ENCODE measurements at regions not wholly inside any gene's neighbourhood (a gene's known extent, or its start where the extent isn't known, plus 50 kb on each side); places are given as distances from the start of the nearest gene placed in this dataset.

DNA sequence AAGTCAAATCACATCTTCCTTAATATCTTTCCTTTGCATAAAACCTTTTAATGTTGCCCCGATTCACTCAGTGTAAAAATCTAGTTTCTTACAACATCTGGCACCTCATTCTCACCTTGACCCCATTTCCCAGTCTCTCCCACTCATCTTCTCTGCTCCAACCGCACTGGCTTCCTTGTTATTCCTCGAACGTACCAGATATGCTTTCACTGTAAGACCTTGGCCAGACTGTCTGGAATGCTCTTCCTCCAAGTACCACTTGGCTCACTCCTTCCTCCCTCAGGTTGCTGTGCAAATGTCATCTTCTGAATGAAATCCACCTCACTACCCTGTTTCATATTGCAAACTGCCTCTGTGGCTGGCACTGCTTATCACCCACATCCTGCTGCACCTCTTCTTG is 433.6 kb downstream of the HAPSTR1 start:
- no peak for DNase-seq (ENCODE audit: low spot score)

DNA sequence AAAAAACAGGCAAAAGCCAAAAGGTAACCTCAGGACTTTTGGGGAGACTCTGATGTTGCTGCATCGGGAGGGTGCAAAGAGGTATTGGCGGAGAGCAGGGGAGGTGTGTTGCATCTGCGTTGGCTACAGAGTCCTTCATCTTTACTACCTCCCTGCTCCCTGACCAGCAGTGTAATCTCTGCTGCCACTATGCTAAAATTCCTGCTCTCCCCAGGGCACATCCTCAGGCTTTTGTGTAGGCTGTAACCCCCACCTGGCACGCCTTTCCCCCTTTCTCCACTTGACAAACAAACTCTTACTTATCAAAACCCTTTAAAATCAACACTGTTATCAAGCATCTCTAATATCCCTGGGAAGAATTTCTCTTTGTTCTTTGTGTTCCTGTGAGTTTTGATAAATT is 435.3 kb downstream of the HAPSTR1 start:
- no peak for DNase-seq (ENCODE audit: low spot score)

DNA sequence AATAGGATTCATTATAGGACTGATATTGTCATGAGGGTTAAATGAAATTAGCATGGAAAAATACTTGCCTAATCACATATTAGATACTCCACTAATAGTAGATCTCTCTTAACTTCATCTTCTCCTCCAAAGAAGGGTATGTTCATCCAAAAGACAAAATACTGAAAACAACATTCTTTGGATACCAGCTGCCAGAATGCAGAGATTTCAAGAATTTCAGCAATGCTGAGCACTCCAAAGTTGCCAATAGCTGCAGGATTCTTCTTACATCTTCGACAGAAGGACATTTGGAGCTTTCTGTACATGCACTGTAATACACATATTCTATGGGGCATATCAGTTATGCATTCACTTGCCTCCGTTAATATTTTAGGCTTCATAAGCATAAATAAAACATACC is 436.5 kb downstream of the HAPSTR1 start:
- no peak for DNase-seq (ENCODE audit: low spot score)

DNA sequence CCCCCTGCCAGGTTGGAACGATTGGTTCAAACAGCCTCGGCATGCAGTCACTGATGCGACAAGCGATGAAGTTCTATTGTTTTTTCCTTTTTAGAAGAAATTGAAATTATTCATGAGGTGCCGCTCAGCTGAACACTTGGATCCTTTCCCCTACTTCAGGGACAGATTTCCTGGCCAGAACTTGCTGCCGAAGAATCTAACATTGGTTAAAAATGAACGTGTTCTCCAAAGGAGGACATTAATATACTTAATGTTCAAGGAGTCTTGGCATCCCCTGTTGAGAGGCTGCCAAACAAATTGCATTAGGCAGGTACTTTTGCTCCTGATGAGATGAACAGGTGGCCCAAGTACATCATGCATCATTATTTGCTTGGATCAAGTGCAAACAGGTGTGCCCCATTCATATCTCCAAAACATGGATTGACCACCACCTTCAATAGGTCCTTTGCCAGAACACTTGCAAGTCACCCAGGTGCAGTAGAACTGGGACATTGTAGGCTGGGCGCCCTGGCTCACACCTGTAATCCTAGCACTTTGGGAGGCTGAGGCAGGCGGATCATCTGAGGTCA is 437.2 kb downstream of the HAPSTR1 start:
- no peak for DNase-seq (ENCODE audit: low spot score)

DNA sequence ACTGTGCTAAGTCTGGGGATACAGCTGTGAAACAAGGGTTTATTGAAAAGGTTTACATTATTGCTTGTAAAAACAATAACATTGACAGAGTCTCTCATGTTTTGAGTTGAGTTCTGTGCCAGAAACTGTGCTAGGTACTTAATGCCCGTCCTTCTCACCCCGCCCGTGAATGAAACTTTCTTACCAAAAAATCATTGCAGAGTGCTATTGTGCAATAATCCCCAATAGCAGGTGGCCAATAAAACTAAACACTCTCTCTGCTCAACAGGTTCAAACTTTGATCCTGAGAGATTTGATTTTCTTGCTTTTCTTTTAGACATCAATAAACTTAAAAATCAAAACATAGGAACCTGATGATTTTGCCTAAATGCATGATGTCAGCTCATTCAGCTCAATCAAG is 441.6 kb downstream of the HAPSTR1 start:
- DNase-seq (ENCODE audit: low spot score) = no peak

DNA sequence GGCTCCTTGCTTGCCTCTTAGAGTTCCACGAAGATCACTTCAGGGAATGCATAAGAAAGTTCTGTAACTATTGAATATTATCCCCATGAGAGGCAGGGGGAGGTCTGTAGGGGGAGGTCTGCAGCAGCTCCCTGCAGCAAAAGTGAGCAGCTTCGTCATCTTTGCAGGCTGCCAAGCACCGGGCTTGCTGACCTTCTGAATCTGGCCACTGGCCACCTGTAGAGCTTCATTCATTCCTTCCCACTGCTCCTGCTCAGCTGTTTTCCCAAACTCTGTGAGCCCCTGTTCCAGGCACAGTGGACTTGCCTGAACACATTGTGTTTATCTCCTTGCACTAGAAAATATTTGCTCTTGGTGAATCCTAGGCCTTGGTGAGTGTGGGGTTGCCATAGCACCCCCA is 443.3 kb downstream of the HAPSTR1 start:
- no peak for DNase-seq (ENCODE audit: low spot score)

DNA sequence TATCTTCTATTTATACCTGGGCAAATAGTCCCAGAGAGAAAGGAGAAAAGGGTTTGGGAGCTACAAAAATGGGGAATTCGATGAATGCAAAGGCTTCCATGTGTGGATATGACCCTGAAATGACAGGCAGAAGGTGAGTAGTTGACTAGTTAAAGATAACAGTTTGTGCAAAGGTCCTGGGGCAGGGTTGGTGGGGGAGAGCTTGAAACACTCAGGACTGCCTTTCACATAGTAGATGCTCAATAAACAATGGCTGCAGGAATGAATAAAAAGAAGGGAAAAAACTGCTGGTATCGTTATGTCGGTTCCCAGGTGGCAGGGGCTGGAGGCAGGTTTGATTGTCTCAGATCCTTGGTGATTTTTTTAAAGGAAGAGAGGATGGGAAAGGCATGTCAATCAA is 445.5 kb downstream of the HAPSTR1 start:
- DNase-seq (ENCODE audit: low spot score) = no peak

DNA sequence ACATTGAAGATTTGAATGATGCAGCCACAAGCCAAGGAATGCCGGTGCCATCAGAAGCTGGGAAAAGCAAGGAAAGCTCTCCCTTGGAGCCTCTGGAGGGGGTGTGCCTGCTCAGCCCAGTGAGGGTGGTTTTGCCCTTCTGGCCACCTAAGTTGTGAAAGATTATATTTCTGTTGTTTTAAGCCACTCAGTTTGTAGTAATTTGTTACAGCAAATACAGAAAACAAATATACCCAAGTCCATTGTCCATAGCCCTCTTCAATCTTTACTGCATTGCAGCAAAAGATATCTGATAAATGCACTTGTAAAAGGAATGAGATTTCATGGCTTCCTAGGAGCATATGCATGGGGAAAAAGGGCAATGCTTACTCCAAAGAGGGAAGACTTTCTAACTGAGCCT is 447.9 kb downstream of the HAPSTR1 start:
- no peak for DNase-seq (ENCODE audit: low spot score)

DNA sequence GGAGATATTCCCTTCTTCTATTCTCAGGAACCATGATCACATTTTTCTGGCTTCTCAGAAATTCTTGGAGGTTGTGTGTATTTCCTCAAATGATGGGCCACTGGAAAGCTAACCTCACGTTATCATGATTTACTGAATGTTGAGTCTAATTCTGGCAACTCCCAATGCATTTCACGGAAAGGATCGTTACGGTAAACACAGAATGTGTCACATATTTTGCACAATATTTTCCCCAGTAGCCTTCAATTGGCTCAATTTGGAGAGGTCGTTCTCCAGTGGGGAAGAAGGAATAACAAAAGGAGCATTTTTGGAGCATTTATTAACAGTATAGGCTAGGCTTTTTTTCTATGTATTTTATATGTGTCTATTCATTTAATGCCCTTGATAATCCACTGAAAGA is 450.3 kb downstream of the HAPSTR1 start:
- no peak for DNase-seq (ENCODE audit: low spot score)

DNA sequence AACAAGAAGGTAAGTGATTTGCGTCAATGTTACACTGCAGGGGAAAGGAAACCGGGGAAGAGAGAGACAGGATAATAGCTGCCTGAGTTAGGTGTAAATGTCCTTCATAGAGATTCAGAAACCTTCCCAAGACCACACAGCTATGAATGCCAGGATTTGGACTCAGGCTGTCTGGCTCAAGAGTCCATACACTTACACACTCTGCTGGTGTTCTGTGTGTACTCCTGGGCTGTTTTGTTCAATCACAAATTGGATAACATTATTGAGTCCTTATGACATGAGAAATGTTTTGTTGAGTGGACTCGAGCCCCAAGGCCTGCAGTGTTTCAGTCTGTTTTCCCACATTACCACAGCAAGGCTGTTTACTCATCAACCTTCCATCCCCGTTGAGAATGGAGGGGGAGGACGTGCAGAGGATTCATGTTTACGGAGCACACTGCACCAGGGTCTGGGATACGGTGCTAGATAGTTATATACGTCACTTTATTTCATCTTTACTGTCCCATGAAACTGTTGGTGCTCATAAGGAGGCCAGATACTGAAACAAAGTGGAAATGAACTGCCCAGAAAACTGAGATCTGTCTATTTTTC is 450.8 kb downstream of the HAPSTR1 start:
- DNase-seq (ENCODE audit: low spot score) = no peak

DNA sequence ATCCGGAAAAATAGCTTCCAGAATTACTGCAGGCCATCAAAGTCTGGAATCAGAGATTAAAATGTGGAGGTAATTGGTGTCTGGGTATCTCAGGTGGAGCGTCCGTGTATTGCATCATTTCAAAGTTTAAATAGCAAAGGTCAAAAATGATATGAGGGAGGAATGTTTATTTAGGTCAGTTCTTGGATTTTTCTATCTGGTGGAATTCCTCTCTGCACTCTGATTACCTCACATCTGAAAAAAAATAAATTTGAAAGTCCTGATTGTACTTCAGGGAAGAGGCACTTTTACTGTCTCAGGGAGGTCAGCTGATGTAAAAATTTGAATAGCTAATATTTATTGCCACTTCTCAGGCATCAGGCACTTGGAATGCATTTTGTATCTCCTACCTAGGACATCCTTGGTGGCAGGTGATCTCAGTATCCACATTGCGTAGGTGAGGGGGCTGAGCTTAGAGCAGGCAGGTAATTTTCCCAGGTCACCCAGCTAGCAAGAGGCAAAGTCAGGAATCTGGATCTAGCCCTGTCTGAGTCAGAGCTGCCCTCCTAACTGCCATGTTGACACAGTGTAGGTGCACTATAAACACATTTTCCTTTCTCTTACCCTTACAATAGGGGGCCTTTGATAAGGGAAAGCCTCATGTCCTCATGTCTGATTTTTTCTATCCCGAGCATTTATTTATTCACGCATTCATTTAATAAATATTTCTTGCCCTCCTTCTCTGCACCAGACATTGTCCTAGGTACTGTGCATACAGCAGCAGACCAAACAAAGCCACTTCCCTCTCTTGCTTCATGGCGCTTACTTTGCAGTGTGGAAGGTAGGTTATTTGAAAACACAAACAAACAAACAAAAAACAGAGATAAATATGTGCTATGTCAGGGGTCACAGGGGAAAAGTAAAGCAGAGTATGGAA is 454.3 kb downstream of the HAPSTR1 start:
- no peak for DNase-seq (ENCODE audit: low spot score)

DNA sequence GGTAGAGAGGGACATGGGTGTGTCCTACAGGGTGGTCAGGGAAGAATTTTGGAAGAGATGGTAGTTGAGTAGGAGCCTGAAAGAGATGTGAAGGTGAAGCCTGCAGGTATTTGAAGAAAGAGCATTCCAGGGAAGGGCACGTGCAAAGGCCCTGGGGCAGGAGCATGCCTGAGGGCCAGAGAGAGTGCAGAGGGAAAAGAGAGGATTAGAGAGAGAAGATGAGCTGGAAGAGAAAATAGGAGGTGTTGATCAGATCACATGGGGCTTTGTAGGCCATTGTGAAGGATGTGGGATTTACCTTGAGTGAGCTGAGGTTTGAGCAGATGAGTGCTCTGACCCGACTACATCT is 455.0 kb downstream of the HAPSTR1 start:
- DNase-seq (ENCODE audit: low spot score) = no peak

DNA sequence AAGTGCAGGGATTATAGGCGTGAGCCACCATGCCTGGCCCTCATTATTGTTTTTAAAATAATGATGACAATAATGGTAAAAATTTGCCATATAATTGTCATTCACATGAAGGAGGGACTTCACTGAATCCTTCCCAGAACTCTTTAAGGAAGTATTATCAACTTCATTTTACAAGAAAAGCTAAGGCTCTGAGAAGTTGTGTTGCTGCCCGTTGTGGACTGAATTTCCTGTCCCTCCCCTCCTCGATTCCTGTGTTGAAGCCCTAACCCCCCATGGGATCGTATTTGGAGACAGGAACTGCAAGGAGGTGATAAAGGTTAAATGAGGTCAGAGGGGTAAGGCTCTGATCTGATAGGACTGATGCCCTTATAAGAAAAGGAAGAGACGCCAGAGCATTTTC is 458.0 kb downstream of the HAPSTR1 start:
- no peak for DNase-seq (ENCODE audit: low spot score)

DNA sequence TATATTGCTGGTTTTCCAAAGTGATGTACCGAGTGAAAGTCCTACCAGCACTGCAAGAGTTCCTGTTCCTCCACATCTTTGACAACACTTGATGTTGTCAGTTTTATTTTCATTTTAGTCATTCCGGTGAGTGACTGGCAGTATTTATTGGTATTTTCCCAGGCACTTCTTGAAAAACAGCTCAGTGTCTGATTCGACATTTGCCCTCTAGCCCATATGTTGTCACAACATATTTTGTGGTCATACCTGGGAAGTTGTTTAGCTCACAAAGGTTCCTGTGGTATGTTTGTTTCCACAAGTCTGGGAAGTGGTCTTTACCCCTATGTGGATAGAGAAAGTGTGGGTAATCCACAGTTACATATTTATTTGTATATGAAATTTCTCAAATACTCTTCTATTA is 463.6 kb downstream of the HAPSTR1 start:
- DNase-seq (ENCODE audit: low spot score) = no peak

DNA sequence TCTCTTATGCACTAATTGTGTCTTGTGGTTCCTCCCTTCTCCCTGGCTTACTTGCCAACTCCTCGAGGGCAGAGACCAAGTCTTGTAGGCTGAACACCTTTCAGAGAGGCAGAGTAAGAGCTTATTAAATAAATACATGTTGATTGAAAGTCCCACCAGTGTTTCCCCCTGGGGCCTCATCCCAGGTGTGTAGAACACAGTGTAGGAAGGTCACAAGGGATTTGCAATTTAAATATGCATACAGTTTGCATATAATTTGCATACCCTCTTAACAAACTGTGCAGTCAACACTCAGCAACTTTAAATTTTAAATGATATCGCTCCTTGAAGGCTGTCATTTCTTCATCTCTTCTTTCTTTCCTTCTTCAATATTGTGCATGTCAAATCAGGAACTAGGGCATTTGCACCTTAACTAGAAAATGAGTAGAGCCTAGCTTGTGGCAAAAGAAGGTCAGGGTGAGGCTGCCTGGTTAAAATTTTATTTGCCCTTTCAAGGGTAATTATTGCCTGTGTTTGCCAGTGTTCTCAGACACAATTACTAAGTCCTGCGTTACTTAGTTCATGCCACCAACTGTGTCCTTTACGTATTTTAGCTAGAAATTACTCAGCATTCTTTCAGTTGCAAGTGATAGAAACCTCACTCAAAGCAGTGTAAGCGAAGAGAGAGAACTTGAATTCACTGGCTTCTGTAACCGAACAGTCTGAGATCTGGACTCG is 465.7 kb downstream of the HAPSTR1 start:
- DNase-seq (ENCODE audit: low spot score) = no peak

DNA sequence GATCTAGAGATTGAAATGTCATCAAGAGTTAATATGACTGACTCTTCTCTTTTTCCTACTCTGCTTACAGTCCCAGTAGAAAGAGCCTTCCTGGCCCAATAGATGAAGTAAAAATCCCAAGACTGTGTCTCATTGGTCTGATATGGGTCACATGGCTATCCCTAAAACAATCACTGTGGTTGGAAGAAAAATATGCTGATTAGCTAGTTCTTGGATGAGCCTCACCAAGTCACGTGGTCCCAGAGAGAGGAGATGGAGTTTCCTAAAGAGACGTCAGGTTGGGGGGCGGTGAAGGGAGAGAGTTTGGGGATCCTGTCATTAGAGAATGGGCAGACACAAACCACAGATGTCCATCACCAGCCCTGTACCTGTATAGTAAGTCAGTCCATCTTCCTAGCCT is 466.3 kb downstream of the HAPSTR1 start:
- DNase-seq (ENCODE audit: low spot score) = no peak

DNA sequence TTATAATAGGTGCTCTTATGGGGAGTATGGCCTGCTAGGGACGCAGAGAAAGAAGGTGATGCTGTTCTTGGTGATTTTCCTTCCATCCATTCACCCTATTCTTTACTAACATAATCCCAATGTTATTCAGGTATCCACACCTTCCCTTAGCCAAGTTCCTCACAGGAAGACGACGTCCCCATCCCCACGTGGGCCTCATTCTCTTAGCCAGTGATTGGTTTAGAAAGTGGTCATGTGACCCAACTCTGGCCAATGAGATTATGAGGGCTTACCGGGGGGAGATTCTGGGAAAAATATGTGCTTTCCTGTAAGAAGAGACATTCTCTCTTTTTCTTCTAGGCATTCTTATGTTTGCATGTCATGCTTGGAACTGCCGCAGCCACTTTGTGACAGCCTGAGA is 474.7 kb downstream of the HAPSTR1 start:
- DNase-seq (ENCODE audit: low spot score) = no peak

DNA sequence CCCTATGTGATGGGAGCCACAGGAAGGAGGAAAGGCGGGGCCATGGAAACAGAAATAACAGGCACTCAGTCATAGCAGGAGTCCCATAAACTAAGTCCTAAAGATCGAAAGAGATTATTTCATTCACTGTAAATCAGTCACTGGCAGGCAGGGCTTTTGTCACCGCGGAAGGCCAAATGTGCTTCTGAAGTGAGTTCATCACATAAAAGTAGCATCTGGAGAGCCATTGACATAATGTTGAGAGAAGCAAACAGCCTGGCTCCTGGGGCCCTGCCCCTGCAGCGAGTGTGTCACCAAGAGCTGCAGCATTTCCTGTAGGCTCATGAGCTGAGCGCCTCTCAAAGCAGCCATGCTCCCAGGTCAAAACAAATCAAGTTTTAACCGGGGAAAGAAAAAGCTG is 476.2 kb downstream of the HAPSTR1 start:
- no peak for DNase-seq (ENCODE audit: low spot score)

DNA sequence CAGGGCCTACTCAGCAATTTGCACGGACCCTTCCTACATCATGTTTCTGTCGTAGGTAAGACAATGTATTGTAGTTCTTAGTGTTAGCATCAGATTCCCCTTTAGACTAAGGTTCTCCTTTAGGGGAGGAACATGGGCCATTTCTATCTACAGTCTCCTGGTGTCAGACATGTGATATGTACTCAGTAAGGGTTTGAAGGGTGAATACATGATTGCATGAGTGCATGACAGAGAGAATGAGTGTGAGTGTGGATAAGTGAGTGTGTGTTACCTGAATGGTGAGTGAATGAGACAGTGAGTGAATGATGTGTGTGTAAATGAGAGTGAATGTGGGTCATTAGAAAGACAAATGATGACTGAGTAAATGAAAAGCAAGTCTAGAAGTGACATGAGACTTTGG is 476.8 kb downstream of the HAPSTR1 start:
- DNase-seq (ENCODE audit: low spot score) = no peak

DNA sequence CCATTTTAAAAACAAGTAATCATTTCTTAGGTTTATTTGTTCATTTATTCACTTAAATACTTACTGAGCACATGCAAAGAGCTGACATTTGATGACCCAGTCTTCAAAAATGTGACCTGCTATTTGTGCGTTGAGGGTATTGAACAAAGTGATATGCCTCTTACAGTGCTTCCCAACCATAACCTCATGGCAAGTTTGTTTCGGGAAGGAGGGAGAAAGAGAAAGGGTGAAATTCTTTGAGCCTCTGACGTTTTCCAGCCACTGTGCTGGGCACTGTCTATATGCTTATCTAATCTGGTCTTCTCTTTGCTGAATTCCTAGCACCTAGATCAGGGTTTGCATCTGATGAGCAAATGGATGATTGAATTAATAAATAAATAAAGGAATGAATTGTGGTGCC is 479.1 kb downstream of the HAPSTR1 start:
- no peak for DNase-seq (ENCODE audit: low spot score)

DNA sequence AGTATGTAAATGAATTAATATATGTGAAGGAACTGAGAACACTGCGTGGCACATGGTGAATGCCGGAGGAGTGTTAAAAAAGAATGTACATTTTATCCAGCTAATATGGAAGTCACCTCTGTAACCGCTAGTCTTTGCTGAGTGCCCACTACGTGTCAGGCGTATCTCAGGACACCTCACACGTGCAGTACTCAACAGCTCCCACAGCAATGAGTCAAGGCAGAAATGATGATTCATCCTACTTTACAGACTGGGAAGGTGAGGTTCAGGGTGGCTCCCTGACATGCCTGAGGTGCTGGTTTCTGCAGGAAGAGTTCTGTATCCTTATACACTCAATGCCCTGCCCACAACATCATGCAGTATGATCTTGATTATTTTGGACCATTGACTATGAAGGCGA is 487.0 kb downstream of the HAPSTR1 start:
- DNase-seq (ENCODE audit: low spot score) = no peak

DNA sequence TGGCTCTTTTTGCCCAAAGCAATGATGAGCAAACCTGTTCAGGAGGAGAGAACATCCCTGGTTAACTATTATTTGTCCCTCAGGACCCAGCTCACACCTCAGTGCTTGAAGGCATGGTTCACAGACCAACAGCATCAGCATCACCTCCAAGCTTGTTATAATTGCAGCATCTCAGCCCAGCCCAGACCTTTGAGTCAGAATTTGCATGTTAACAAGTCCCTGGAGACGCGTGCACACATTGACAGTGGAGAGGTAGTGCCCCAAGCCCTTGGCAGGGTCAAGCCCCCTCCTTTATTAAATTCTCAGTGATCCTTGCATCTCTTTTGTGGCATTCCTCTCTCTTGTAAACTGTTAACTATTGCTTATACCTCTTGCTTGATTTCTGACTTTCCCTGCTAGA is 488.6 kb downstream of the HAPSTR1 start:
- no peak for DNase-seq (ENCODE audit: low spot score)

DNA sequence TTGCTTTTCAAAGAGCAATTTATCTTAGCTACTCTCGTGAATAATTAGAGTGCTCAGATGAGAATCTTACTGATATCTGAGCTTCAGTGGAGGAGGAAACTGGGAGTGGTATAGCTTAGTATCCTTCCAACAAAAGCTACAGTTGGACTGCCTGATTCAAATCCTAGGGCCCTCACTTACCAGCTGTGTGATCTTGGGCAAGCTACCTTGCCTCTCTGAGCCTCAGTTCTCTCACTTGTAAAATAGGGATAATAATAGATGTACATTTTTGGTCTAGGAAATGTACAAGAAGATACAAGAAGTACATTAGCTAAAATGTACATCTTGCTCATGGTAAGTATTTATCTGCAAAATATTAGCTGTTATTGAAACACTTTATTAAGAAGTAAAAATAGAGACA is 502.0 kb downstream of the HAPSTR1 start:
- DNase-seq (ENCODE audit: low spot score) = no peak
